ENCODE measurements at regions not wholly inside any gene's neighbourhood (a gene's known extent, or its start where the extent isn't known, plus 50 kb on each side); places are given as distances from the start of the nearest gene placed in this dataset.
"Not testable (repeated sequence)": the region's sequence is repeated elsewhere in the genome, so short reads cannot be mapped to it uniquely, and the experiment has no call there.

- DNase-seq = not testable (repeated sequence)
Measured at GRCh38 chr2:239817468-239818031, 207.6 kb downstream of the NDUFA10 start.

- no peak for DNase-seq
Measured at GRCh38 chr2:239816576-239817467, 208.3 kb downstream of the NDUFA10 start.

- DNase-seq = no peak
Measured at GRCh38 chr2:239815671-239816070, 209.5 kb downstream of the NDUFA10 start.

- DNase-seq = no peak
Measured at GRCh38 chr2:239814861-239815601, 210.1 kb downstream of the NDUFA10 start.

GRCh38 chr2:239814116-239814860 lies 210.9 kb downstream of the NDUFA10 start:
- DNase-seq = no peak

- DNase-seq = no peak
Measured at GRCh38 chr2:239813261-239814115, 211.7 kb downstream of the NDUFA10 start.

- DNase-seq = no peak
Measured at GRCh38 chr2:239811806-239812560, 213.2 kb downstream of the NDUFA10 start.

- no peak for DNase-seq
Measured at GRCh38 chr2:239811111-239811781, 213.9 kb downstream of the NDUFA10 start.

- DNase-seq = no peak
Measured at GRCh38 chr2:239809391-239809790, 215.8 kb downstream of the NDUFA10 start.

GRCh38 chr2:239807568-239807967 lies 217.6 kb downstream of the NDUFA10 start:
- no peak for DNase-seq

GRCh38 chr2:239806758-239807434 lies 218.2 kb downstream of the NDUFA10 start:
- no peak for DNase-seq

- no peak for DNase-seq
Measured at GRCh38 chr2:239806276-239806675, 218.9 kb downstream of the NDUFA10 start.

- DNase-seq = no peak
Measured at GRCh38 chr2:239805414-239805813, 219.7 kb downstream of the NDUFA10 start.

- no peak for DNase-seq
Measured at GRCh38 chr2:239805043-239805329, 220.2 kb downstream of the NDUFA10 start.

- no peak for DNase-seq
Measured at GRCh38 chr2:239804161-239805042, 220.7 kb downstream of the NDUFA10 start.

GRCh38 chr2:239803766-239804115 lies 221.4 kb downstream of the NDUFA10 start:
- DNase-seq = no peak

GRCh38 chr2:239803102-239803765 lies 221.9 kb downstream of the NDUFA10 start:
- no peak for DNase-seq

GRCh38 chr2:239802185-239802649 lies 222.9 kb downstream of the NDUFA10 start:
- no peak for DNase-seq

Measured in activated naive CD4-positive, alpha-beta T cell (primary cell).